Glutamatergic neuron (in vitro differentiated cells): ENCODE measurements at regions not wholly inside any gene's neighbourhood (a gene's known extent, or its start where the extent isn't known, plus 50 kb on each side); places are given as distances from the start of the nearest gene placed in this dataset.

ENCODE experiments used
- DNase-seq: peaks from one replicate; pipeline ENCODE4 v3.0.0; 2022
- H3K27ac Mint-ChIP-seq: one replicate; pipeline ENCODE4 v1.8.0; 2020; ENCODE audit warnings: mild to moderate bottlenecking, mixed read lengths, inconsistent platforms; ENCODE audit not compliant: unreplicated experiment
- H3K27me3 Mint-ChIP-seq: one replicate; pipeline ENCODE4 v1.8.0; 2020; ENCODE audit warnings: mild to moderate bottlenecking, moderate library complexity, mixed read lengths, inconsistent platforms; ENCODE audit not compliant: unreplicated experiment
- H3K36me3 Mint-ChIP-seq: one replicate; pipeline ENCODE4 v1.8.0; 2020; ENCODE audit warnings: mild to moderate bottlenecking, mixed read lengths, inconsistent platforms; ENCODE audit not compliant: unreplicated experiment
- H3K4me1 Mint-ChIP-seq: one replicate; pipeline ENCODE4 v1.8.0; 2020; ENCODE audit warnings: mild to moderate bottlenecking, low read depth, mixed read lengths, inconsistent platforms; ENCODE audit not compliant: unreplicated experiment
- H3K4me3 Mint-ChIP-seq: one replicate; pipeline ENCODE4 v1.8.0; 2020; ENCODE audit warnings: mild to moderate bottlenecking, mixed read lengths, inconsistent platforms; ENCODE audit not compliant: unreplicated experiment
- H3K9me3 Mint-ChIP-seq: one replicate; pipeline ENCODE4 v1.8.0; 2020; ENCODE audit warnings: mild to moderate bottlenecking, moderate library complexity, mixed read lengths, inconsistent platforms; ENCODE audit not compliant: unreplicated experiment
- TF ChIP-seq, protein P1 (sequence below): fragments of 200-600 bp; sonication (generic); IDR thresholded peaks from one replicate; pipeline ENCODE4 v1.5.0; 2021; ENCODE audit not compliant: partially characterized antibody, unreplicated experiment

DNA sequence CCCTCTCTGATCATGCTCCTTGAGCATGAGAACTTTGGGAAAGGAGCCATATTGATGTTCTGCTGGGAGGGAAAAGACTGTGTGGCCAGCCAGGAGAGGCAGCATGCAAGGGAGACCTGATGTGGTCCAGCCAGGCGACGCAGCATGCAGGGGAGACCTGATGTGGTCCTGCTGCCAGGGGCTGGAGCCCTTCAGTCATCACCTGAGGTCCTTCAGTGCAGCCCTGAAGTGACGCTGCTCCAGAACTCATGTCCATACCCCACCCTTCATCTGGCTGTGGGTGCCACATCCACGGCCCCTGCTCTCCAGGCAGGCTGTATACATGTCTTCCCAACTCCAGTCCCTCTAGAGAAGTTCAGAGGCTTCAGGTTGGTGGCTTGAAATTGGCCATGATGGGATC is 134.4 kb downstream of the ERMARD start:
- Mint-ChIP-seq H3K9me3 (peaks cover 6% of the 10 kb centered on the region), H3K4me3 (no peak overlapping the region), H3K27ac (no peak overlapping the region), H3K27me3 (peaks cover 2% of the 10 kb centered on the region), H3K36me3 (peaks cover 9% of the 10 kb centered on the region), H3K4me1 (no peaks in the 10 kb centered on the region)
- TF ChIP-seq, protein P1, sequence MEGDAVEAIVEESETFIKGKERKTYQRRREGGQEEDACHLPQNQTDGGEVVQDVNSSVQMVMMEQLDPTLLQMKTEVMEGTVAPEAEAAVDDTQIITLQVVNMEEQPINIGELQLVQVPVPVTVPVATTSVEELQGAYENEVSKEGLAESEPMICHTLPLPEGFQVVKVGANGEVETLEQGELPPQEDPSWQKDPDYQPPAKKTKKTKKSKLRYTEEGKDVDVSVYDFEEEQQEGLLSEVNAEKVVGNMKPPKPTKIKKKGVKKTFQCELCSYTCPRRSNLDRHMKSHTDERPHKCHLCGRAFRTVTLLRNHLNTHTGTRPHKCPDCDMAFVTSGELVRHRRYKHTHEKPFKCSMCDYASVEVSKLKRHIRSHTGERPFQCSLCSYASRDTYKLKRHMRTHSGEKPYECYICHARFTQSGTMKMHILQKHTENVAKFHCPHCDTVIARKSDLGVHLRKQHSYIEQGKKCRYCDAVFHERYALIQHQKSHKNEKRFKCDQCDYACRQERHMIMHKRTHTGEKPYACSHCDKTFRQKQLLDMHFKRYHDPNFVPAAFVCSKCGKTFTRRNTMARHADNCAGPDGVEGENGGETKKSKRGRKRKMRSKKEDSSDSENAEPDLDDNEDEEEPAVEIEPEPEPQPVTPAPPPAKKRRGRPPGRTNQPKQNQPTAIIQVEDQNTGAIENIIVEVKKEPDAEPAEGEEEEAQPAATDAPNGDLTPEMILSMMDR = no peak
- no peak for DNase-seq

DNA sequence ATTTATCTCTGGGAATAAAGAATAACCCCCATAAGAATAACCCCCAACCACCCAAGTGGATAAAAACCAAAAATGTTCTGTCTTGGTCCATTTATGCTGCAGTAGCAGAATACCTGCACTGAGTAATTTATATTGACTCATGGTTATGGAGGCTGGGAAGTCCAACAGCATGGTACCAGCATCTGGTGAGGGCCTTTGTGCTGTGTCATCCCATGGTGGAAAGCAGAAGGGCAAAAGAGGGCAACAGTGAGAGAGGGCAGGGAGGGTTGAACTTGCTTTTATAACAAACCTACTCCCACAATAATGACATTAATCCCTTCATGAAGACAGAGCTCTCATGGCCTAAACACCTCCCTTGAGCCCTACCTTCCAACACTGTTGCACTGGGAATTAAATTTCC is 133.7 kb downstream of the ERMARD start:
- DNase-seq = no peak
- no peaks in the 10 kb centered on the region for H3K27me3 Mint-ChIP-seq

DNA sequence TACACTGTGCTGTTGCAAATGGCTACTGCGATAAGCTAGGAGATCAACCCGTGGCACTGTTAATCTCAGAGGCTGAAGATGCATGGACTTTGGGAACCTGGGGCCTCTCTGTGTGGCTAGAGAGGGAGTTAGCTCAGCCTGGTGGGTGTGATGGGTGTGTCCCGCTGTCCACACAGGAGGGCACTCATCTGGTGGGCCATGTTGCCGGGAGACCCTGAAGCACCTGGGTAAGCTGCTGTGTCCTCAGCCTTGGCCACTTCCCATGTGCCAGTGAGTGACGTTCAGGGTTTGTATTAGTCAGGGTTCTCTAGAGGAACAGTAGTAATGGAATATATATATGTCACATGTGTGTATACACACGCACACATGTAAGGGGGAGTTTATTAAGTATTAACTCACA is 132.7 kb downstream of the ERMARD start:
- H3K27me3 Mint-ChIP-seq = peaks cover 2% of the 10 kb centered on the region
- H3K36me3 Mint-ChIP-seq = peaks cover 9% of the 10 kb centered on the region
- H3K27ac Mint-ChIP-seq = no peak overlapping the region
- DNase-seq = no peak
- peaks cover 3% of the 10 kb centered on the region for H3K9me3 Mint-ChIP-seq
- H3K4me3 Mint-ChIP-seq = no peak overlapping the region
- no peaks in the 10 kb centered on the region for H3K4me1 Mint-ChIP-seq
- TF ChIP-seq, protein P1 = no peak

More for the DNA sequence above, 133.7 kb downstream of the ERMARD start:
- TF ChIP-seq, protein P1 = no peak
- no peak overlapping the region for H3K4me3 Mint-ChIP-seq
- H3K4me1 Mint-ChIP-seq = no peaks in the 10 kb centered on the region
- no peak overlapping the region for H3K27ac Mint-ChIP-seq
- H3K9me3 Mint-ChIP-seq = peaks cover 3% of the 10 kb centered on the region
- H3K36me3 Mint-ChIP-seq = peaks cover 9% of the 10 kb centered on the region

DNA sequence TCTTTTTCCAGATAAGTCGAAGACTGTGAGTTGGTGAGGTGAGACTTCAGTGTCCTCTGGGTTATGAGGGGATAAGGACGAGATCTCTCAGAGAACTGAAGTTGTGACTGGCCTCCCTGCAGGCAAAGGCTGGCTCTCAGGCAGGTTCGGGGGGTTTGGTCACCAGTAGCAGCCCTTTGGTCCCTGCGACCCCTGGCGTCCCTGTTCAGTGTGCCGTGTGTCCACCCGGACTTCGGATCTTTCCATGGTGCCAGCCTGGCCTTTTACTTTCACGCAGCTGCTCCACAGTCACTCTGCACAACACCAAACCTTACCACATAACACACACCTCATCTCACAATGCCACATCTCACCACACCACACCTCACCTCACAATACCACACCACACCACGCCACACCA is 131.9 kb downstream of the ERMARD start:
- no peak overlapping the region for H3K4me3 Mint-ChIP-seq

DNA sequence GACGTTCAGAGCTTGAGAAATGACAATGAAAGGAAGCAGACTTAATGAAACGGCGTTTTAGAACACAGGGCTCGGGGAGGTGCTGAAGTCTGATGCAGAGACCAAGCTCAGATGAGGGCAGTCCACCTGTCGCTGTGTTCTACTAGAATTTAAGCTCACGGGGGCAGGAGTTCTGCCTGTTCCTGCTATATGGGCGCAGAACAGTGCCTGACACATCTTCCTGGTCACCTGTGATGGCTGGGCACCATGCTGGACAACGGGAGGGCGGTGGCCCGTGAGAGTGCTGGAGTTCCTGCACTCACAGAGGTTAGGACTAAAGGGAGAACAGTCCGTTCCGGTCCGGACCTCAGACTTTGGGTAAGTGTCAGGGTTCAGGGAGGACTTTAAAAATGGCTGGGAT is 130.6 kb downstream of the ERMARD start:
- Mint-ChIP-seq H3K4me3 (no peak overlapping the region), H3K27me3 (peaks cover 2% of the 10 kb centered on the region), H3K27ac (no peak overlapping the region), H3K4me1 (no peaks in the 10 kb centered on the region), H3K9me3 (peaks cover 3% of the 10 kb centered on the region), H3K36me3 (peaks cover 9% of the 10 kb centered on the region)
- no peak for DNase-seq
- TF ChIP-seq, protein P1 = no peak

More for the DNA sequence above, 131.9 kb downstream of the ERMARD start:
- peaks cover 2% of the 10 kb centered on the region for H3K27me3 Mint-ChIP-seq
- no peak for DNase-seq
- no peak overlapping the region for H3K27ac Mint-ChIP-seq
- peaks cover 3% of the 10 kb centered on the region for H3K9me3 Mint-ChIP-seq
- H3K36me3 Mint-ChIP-seq = peaks cover 9% of the 10 kb centered on the region
- TF ChIP-seq, protein P1 = no peak
- no peaks in the 10 kb centered on the region for H3K4me1 Mint-ChIP-seq
